ENCODE measurements at regions not wholly inside any gene's neighbourhood (a gene's known extent, or its start where the extent isn't known, plus 50 kb on each side); places are given as distances from the start of the nearest gene placed in this dataset.

GRCh38 chr2:120669121-120669952 is 66.3 kb upstream of the GLI2 start:
- peaks cover 5% of the 10 kb centered on the region for H3K27me3 ChIP-seq (ENCODE audit: control insufficient read depth, insufficient read depth, low read length)
- FAIRE-seq: no peak
- DNase-seq: peak; percentile 52 to 94 (median 70)
- H3K36me3 ChIP-seq (ENCODE audit: control insufficient read depth in 2 of 3, insufficient read depth in 3 of 3, low read length in 3 of 3): no peaks in the 10 kb centered on the region
- no peak overlapping the region for H3K9ac ChIP-seq (ENCODE audit: low read length in 3 of 3)
- H3K4me1 ChIP-seq (ENCODE audit: control insufficient read depth in 2 of 3, insufficient read depth in 2 of 3, low read depth in 1 of 3, low read length in 3 of 3): peaks cover 0 to 3% (median 0%) of the 10 kb centered on the region in 3 donors
- peaks cover 0 to 10% (median 3%) of the 10 kb centered on the region in 3 donors for H3K9me3 ChIP-seq (ENCODE audit: control insufficient read depth in 2 of 3, insufficient read depth in 1 of 3, low read length in 3 of 3)
- no peak overlapping the region for H3K27ac ChIP-seq (ENCODE audit: low read depth in 2 of 2, low read length in 2 of 2)
- peak; percentile 14 for TF ChIP-seq CTCF (IDR thresholded peaks at IDR 0.05; ENCODE audit: borderline replicate concordance, extremely low read depth, insufficient read depth)
- no peak overlapping the region for H3K4me3 ChIP-seq (ENCODE audit: low read length in 3 of 3)
- intact Hi-C loops (cut with DNase I): no loop called here

GRCh38 chr2:120669971-120670370 is 65.7 kb upstream of the GLI2 start:
- Histone ChIP-seq H3K27ac (ENCODE audit: low read depth in 2 of 2, low read length in 2 of 2) (no peak overlapping the region), H3K9me3 (ENCODE audit: control insufficient read depth in 2 of 3, insufficient read depth in 1 of 3, low read length in 3 of 3) (peaks cover 0 to 5% (median 3%) of the 10 kb centered on the region in 3 donors), H3K4me1 (ENCODE audit: control insufficient read depth in 2 of 3, insufficient read depth in 2 of 3, low read depth in 1 of 3, low read length in 3 of 3) (peaks cover 0 to 3% (median 0%) of the 10 kb centered on the region in 3 donors), H3K36me3 (ENCODE audit: control insufficient read depth in 2 of 3, insufficient read depth in 3 of 3, low read length in 3 of 3) (no peaks in the 10 kb centered on the region), H3K27me3 (ENCODE audit: control insufficient read depth, insufficient read depth, low read length) (peaks cover 5% of the 10 kb centered on the region), H3K9ac (ENCODE audit: low read length in 3 of 3) (no peak overlapping the region), H3K4me3 (ENCODE audit: low read length in 3 of 3) (no peak overlapping the region)
- no peak for DNase-seq
- intact Hi-C loops (cut with DNase I): no loop called here
- FAIRE-seq: no peak
- TF ChIP-seq CTCF (IDR thresholded peaks at IDR 0.05; ENCODE audit: borderline replicate concordance, extremely low read depth, insufficient read depth): no peak

- peaks cover 0 to 3% (median 0%) of the 10 kb centered on the region in 3 donors for H3K4me1 ChIP-seq (ENCODE audit: control insufficient read depth in 2 of 3, insufficient read depth in 2 of 3, low read depth in 1 of 3, low read length in 3 of 3)
- H3K9ac ChIP-seq (ENCODE audit: low read length in 3 of 3): no peak overlapping the region
- TF ChIP-seq CTCF (IDR thresholded peaks at IDR 0.05; ENCODE audit: borderline replicate concordance, extremely low read depth, insufficient read depth): no peak
- H3K9me3 ChIP-seq (ENCODE audit: control insufficient read depth in 2 of 3, insufficient read depth in 1 of 3, low read length in 3 of 3): peaks cover 0 to 5% (median 3%) of the 10 kb centered on the region in 3 donors
- DNase-seq (no peak), FAIRE-seq (no peak)
- no peak overlapping the region for H3K27ac ChIP-seq (ENCODE audit: low read depth in 2 of 2, low read length in 2 of 2)
- H3K4me3 ChIP-seq (ENCODE audit: low read length in 3 of 3): no peak overlapping the region
- peaks cover 5% of the 10 kb centered on the region for H3K27me3 ChIP-seq (ENCODE audit: control insufficient read depth, insufficient read depth, low read length)
- no peaks in the 10 kb centered on the region for H3K36me3 ChIP-seq (ENCODE audit: control insufficient read depth in 2 of 3, insufficient read depth in 3 of 3, low read length in 3 of 3)
- intact Hi-C loops (cut with DNase I): no loop called here
Measured at GRCh38 chr2:120670371-120670770, 65.3 kb upstream of the GLI2 start.

Data from kidney (tissue), 13 donors.